ENCODE measurements at regions not wholly inside any gene's neighbourhood (a gene's known extent, or its start where the extent isn't known, plus 50 kb on each side); places are given as distances from the start of the nearest gene placed in this dataset.
A peak's percentile ranks its signal among the peaks of the same experiment; 100 is the strongest.
"Not testable (repeated sequence)": the region's sequence is repeated elsewhere in the genome, so short reads cannot be mapped to it uniquely, and the experiment has no call there.

DNA sequence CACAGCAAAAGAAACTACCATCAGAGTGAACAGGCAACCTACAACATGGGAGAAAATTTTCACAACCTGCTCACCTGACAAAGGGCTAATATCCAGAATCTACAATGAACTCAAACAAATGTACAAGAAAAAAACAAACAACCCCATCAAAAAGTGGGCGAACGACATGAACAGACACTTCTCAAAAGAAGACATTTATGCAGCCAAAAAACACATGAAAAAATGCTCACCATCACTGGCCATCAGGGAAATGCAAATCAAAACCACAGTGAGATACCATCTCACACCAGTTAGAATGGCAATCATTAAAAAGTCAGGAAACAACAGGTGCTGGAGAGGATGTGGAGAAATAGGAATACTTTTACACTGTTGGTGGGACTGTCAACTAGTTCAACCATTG, 207.8 kb downstream of the USP6NL start:
- not testable (repeated sequence) for DNase-seq (ENCODE audit: low read depth)

- DNase-seq (ENCODE audit: low read depth): peak; percentile 52
Observed at GRCh38 chr10:11403116-11403515, 208.3 kb downstream of the USP6NL start.

DNA sequence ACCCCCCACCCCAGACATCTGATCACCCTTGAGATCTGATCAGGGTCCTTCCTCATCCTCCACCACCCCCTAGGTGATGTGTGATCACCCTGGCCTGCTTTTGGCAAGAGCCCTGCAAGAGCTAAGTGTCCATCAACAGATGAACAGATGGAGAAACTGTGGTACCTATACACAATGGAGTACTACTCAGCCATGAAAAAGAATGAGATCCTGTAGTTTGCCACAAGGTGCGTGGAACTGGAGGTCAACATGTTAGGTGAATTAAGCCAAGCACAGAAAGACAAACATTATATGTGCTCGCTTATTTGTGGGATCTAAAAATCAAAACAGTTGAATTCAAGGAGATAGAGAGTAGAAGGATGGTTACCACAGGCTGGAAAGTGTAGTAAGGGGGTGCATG, 209.1 kb downstream of the USP6NL start:
- no peak for DNase-seq (ENCODE audit: low read depth)

GRCh38 chr10:11401264-11402235, 209.9 kb downstream of the USP6NL start:
- no peak for DNase-seq (ENCODE audit: low read depth)

DNA sequence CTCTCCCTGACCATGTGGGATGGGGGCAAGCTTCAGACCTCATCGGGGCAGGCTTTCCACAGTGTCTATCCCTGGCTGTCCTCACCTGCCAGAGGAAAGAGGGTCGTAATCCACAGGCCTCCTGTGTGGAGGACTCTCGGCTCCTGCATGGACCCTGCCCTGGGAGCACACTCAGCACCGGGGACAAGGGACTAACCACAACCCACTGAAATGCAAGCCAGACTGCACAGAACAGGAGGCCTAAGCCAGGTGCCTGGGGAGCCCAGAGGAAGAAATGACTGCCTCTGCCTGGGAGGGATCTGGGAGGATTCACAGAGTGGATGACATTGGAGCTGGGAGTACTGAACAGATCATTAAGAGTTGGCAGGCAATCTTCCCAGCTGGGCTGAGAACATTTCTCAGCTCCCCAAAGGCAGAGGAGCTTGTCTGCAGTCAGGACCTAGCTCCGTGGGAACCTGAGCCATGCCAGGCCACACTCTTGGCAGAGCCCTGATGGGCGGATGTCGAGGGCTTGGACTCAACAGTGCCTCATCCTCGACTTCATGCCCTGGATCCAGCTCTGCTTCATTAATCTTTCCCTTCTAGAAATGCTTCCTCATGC, 213.4 kb downstream of the USP6NL start:
- no peak for DNase-seq (ENCODE audit: low read depth)

DNA sequence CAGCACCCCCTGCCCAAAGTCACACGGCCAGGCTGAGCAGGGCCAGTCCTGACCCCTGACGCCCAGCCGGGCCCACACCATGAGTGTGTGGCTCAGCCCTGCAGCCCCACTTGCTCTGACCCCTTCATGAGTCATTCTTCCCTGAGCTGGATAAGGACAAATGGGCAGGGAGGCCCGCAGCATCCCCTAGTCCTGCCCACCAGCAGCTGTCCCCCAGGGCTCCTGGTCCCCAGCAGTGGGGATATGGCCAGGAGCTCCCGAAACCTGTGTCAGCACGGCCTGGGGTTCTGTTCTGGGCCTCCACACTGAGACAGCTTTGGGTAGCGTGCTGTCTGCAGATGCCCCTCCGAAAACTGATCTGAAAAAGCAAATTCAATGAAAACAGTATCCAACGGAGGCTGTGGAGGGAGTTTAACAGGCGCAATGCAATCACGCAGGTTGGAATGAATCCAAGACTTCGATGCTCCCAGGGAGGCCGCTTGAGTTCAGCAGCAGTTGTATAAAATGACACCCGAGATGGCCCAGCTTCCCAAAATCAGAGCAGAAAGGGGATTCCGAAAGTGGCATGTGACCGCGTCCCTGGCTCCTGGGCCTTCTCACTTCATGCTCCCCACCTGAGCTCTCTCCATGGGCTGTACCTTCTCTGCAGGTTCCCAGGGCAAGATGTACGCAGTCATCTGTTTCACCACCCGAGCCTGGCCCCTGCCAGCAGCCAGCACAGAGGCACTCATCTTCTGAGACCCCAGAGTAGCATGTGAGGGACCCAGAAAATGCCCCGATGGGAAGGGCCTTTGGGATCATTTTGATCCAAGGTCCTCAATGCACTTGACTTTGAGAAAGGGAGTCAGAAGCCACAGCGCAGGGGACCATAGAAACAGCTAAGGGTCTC, 214.1 kb downstream of the USP6NL start:
- no peak for DNase-seq (ENCODE audit: low read depth)

DNA sequence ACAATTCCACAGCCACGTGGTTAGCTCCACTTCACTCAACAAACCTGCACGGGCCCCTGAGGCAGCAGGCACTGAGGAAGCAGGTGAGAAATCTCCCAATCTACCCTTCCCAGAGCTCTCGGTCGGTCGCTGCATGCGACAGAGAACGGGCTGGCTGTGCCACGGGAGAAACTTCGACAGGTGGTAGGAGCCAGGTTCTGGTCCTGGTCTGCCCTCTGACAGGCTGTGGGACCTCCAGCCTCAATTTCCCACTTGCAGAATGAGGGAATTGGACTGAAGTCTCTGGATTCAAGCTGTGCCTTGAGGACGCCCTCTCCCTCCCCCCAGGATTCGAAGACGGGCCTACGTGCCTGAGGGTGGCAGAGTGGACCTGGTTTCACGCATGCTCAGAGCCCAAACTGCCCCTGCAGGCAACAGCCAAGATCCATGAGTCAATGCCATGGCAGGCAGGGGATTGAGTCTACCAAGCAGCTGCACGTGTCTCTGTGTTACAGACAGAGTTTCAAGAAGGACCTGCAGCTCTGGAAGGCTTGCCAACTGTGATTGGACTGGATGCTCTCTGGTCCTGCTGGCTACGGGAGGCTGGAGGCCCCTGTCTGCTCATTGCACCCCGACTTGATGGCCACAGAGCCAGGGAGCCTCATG, 215.0 kb downstream of the USP6NL start:
- DNase-seq (ENCODE audit: low read depth): no peak

GRCh38 chr10:11395581-11396310, 215.7 kb downstream of the USP6NL start:
- no peak for DNase-seq (ENCODE audit: low read depth)

GRCh38 chr10:11395161-11395560, 216.3 kb downstream of the USP6NL start:
- no peak for DNase-seq (ENCODE audit: low read depth)

- DNase-seq (ENCODE audit: low read depth): no peak
Observed at GRCh38 chr10:11393858-11394257, 217.6 kb downstream of the USP6NL start.

DNA sequence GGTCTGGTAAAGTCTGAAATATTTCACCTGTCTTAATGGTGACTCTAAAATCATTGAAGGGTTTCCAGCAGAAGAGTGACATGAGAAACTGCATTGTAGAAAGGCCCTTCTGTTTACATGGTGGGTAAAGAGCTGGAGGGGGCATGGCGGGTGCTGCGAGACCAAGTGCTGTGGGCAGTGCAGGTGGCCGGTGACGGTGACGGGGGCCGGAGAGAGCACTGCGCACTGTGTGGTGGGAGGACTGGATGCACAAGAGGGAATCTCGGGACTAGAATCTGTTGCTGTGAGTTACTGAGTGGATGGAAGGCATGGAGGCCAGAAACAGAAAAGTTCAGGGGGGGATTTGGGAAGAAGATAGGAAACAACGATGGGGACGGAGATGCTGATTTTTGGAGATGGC, 218.7 kb downstream of the USP6NL start:
- DNase-seq (ENCODE audit: low read depth): no peak

DNA sequence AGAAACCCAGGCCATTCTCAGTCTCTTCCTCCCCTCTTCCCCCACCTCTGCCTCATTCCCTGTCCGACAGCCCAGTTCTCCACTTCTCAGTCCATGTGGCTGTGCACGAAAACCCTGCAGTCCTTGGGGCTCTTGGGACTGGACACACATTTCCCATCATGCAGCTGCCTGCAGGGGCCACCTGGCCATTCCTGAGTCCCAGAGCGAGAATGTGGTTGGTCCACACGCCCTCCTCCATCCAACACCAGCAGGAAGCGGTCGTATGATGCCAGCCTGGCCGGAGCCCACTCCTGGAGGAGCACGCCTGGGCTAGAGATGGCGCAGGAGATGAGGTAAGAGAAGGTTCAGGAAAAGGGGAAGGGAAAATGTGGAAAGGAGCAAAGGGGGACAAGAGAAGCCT, 222.5 kb downstream of the USP6NL start:
- DNase-seq (ENCODE audit: low read depth): no peak

- no peak for DNase-seq (ENCODE audit: low read depth)
Observed at GRCh38 chr10:11387551-11388222, 223.8 kb downstream of the USP6NL start.

- DNase-seq (ENCODE audit: low read depth): no peak
Observed at GRCh38 chr10:11387044-11387443, 224.4 kb downstream of the USP6NL start.
